Sigmoid colon (tissue), 4 donors: ENCODE measurements at regions not wholly inside any gene's neighbourhood (a gene's known extent, or its start where the extent isn't known, plus 50 kb on each side); places are given as distances from the start of the nearest gene placed in this dataset.

ENCODE experiments used
- EP300 ChIP-seq, 4 donors: sonication (generic); formaldehyde crosslinking; IDR thresholded peaks; one replicate each; pipeline ENCODE4 v1.6.1; 2017; ENCODE audit warnings: antibody characterized with exemption in 4 of 4
- POLR2AphosphoS5 ChIP-seq, 4 donors: sonication (generic); formaldehyde crosslinking; IDR thresholded peaks; one replicate each; pipeline ENCODE4 v1.6.1; 2017; ENCODE audit warnings: antibody characterized with exemption in 4 of 4
- TF ChIP-seq, protein P1 (sequence below), 4 experiments: fragments of 450-650 bp in 3 of 4; fragments of 200-600 bp in 1 of 4; IDR thresholded peaks; one replicate each; pipeline ENCODE4 v1.5.1; 2016 to 2019; ENCODE audit warnings: antibody characterized with exemption in 4 of 4, mild to moderate bottlenecking in 3 of 4, moderate library complexity in 2 of 4

DNA sequence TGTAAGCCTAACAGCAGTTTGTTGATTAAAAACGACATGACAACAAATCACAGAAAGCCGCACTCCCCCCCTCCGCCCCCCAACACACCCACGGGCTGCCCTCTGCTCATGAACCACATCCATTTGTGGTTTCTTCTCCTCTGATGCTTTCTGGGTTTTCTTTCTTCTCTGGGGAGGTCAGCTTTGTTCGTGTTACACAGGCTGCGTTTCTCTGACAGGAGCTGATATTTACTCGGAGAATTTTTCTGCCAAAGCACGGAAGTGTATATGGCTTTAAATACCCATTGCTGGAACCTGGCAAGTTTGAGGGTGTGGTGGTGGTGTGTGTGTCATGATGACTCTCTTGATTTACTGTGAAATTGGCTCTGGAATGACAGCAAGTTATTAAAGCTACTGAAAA is 883.7 kb upstream of the TMEM132C start:
- TF ChIP-seq EP300 (IDR thresholded peaks at IDR 0.05), result no peak
- TF ChIP-seq, protein P1, sequence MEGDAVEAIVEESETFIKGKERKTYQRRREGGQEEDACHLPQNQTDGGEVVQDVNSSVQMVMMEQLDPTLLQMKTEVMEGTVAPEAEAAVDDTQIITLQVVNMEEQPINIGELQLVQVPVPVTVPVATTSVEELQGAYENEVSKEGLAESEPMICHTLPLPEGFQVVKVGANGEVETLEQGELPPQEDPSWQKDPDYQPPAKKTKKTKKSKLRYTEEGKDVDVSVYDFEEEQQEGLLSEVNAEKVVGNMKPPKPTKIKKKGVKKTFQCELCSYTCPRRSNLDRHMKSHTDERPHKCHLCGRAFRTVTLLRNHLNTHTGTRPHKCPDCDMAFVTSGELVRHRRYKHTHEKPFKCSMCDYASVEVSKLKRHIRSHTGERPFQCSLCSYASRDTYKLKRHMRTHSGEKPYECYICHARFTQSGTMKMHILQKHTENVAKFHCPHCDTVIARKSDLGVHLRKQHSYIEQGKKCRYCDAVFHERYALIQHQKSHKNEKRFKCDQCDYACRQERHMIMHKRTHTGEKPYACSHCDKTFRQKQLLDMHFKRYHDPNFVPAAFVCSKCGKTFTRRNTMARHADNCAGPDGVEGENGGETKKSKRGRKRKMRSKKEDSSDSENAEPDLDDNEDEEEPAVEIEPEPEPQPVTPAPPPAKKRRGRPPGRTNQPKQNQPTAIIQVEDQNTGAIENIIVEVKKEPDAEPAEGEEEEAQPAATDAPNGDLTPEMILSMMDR (IDR thresholded peaks at IDR 0.05), result no peak
- no peak for TF ChIP-seq POLR2AphosphoS5 (IDR thresholded peaks at IDR 0.05)
